Activated CD4-positive, alpha-beta T cell treated with anti-CD3 and anti-CD28 coated beads, Interleukin-2, amount 50 U/mL, for 16 hours (primary cell): ENCODE measurements at regions not wholly inside any gene's neighbourhood (a gene's known extent, or its start where the extent isn't known, plus 50 kb on each side); places are given as distances from the start of the nearest gene placed in this dataset.

Experiments used
- DNase-seq: peaks from one replicate; pipeline ENCODE4 v3.0.0-alpha.2; 2020

DNA sequence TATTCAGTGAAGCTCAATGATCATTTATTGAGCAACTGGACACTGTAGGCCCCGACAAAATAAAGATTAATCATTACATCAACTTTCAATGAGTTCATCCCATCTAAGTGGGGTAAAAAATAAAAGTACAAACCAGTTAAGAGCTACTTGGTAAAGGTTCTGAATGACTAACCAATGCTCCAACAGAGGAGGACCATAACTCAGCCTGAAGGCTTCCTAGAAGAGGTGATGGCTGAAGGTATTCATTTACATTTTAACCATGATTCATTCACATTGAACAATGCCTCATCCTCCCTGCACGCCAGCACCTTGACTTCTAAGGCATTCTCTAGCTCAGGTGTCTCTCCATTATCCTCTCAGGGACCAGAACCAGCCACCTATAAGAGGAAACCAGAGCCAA, 201.4 kb downstream of the ZNF462 start:
- no peak for DNase-seq

DNA sequence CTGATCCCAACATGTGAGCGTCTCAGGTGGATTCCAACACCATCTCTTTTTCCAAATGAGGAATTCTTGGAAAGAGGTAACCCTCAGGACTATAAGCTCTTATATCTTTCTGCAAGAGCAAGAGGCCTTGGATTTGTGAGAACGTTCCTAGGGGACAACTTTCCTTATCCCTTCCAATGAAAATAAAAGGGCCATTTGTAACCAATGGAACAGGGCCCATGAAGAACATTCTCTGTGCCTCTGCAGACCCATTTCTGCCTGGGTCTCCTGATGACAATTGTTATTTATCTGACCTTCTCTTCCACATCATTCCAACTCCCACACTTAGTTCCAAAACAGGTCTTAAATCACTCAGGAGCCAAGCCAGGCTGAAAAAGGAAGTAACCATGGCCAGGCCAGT, 202.6 kb downstream of the ZNF462 start:
- DNase-seq = no peak

DNA sequence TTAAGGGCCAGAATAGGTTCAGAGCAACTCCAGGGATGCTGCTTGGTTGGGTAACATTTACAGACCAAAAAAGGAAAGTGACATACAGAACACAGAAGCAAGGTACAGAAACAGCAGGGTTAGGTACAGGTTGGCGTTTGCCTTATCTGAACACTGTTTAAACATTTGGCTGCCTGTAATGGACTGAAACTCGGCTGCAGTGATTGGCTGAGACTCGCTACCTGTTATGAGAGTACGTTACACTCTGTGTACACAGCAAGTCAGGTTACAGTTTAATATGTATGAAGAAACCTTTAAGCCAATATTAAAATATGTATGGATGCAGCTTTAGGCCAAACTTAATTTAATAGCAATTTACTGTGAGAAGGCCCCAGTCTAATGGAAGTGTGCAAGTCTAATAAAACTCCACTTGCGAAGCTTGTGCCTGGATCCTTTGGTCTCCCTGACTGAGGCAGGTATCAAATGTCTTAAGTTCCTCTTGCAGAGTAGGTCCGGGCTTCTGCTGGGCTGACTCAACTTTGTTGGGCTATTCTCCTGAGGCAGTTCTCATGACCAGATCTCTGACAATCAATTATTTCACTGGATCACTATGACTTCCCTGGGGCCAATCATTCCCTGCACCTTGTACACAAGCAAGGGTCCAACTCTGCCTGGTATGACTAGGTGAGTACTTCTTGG, 204.9 kb downstream of the ZNF462 start:
- no peak for DNase-seq

DNA sequence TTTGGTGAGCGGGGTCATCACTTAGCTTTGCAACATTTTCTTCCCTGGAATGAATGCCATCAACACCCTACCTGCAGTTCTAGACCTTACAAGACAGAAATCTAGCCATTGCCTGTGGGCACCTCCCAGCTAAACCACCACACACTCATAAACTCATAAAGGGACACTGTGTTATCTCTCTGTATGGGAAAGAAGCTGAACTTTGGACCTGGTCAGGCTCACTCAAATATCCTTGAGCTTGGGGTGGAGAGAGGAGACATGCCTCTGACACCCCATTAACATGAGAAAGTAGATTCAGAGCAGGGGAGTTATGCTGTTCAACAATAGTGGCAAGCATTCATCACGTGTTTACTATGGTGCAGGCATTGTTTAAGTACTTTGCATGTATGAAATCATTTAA, 205.6 kb downstream of the ZNF462 start:
- DNase-seq = no peak

DNA sequence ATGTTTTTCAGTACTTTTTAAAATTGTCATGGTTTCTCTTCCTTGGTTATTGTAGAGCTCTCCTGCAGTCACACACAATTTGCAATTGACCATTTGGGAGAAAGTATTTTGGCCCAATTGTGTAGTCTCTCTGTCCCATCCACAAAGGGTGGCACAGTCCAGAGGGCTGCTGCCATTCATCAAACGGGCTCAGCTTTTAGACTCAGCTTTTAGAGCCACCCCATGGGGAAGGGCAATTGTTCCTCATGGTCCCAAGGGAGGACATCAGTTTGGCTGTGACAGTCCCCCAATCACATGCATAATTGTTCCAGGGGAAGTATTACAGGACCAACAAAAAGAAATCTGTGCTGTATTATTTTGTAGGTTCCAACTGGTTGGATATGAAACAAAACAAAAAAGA, 207.6 kb downstream of the ZNF462 start:
- DNase-seq = no peak

DNA sequence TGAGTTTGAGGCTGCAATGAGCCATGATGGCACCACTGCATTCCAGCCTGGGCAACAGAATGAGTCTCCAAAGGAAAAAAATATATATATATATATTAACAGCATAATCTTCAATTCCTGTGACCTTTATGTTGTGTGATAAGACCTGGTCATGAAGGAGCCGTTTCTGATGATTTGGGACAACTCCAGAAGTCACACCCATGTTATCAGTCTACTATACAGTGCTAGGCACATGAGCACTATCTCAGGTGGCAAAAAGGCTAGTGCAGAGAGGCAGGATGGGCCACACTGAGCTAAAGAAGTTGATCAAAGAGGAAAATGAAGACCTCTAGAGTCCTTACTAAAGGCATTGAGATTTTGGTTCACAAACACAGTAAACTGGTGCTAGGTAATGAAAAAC, 205.0 kb upstream of the RAD23B start:
- no peak for DNase-seq

DNA sequence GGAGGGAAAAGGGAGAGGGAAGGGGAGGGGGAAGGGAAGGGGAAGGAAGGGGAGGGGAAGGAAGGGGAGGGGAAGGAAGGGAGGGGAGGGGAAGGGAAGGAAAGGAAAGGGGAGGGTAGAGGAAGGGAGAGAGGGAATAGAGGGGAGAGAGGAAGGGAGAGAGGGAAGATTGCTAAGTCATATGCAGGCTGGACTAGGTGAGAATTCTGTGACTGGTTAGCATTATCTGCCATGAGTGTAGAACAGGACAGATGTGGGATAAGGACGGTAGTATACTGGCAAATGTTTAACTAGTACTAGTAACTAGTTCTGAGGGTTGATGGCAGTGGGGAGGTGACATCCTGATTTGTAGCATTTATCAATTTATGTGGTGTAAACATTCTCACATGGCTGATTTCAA, 203.5 kb upstream of the RAD23B start:
- no peak for DNase-seq

DNA sequence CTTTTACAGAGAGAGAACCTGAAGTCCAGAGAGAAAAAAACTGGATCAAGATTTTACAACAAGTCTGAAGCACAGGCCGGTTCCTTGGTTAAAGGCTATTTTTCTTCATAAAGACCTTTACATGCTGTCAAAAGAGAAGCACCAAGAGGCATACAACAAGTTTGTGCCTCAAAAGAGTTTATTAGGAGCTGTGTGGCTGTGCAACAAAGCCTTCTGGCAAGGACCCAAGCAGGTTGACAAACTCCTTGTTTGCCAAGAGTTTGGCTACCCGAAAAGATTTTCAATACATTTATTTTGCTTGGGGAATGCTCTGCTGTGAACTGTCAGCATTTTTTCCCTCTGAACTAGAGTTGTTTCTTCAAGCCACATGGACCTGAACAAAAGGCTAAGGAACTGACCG, 202.9 kb upstream of the RAD23B start:
- DNase-seq = no peak

DNA sequence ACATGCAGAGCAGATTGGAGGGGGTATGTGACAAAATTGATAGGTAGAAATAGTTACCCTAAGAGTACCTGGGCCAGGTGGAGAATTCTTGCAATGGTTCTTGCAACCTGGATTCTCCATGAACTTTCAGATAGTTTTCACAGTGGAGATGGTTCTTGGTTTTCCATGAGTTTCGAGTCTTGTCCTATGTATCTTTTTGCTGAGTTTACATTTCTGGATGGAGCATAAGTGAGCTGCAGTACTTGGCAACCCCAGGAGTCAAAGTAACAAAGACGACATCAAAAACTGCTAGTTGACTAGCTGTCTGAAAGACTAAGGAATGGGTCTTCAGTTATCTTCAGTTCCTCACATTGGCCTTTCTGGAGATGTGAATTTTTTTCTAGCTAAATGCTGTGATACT, 196.6 kb upstream of the RAD23B start:
- DNase-seq = no peak

DNA sequence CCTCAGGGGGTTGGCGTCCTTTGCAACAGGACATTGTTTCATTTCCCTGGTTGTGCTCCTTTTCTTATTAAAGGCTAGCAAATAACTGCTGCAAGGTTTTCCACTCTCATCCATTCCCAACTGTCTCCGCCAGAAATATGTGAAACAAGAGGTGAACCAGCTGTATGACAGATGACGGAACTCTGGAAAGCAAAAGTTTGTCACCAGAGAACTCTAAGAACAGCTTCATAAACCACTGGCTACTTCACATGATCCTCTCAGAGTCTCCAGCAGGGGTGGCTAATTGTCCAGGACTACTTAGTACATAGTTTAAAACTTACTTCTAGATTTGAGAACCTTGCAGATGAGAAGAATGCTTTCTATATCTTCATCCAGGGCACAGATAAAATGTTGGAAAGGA, 195.9 kb upstream of the RAD23B start:
- DNase-seq = no peak

DNA sequence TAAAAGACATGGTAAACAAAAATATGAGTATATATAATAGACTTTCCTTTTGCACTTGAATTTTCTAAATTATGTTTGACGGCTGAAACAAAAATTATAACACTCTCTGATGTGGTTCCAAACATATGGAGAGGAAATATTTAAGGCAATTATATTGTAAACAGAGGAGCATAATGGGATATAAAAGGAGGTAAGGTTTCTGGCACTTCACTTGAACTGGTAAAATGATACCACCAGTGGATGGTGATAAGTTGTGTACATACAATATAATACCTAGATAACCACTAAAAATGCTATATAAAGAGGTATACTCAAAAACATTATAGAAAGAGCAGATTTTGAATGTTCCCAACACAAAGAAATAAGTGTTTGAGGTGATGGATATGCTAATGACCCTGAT, 192.9 kb upstream of the RAD23B start:
- DNase-seq = no peak

DNA sequence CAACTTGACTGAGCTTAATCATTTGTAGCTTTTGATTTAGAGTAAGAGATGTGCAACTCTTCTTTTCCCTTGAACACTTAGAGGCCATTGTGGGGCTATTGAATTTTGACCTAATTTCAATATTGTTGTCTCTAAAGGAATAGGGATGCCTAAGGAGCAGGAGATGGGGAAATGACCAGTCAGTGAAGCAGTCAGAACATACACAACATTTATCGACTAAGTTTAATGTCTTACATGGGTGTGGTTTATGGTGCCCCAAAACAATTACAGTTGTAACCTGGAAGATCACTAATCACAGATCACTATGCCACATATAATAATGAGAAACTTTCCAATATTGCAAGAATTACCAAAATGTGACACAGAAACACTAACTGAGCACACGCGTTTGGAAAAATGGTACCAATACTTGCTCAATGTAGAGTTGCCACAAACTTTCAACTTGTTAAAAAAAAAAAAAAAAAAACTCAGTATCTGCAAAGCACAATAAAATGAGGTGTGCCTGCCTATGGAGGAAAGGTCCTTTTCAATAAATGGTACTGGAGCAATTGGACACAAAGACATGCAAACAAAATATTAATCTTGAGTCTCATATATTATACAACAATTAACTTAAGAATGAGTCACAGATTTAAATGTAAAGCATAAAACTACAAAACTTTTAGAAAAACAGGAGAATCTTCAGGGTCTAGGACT, 189.6 kb upstream of the RAD23B start:
- no peak for DNase-seq

DNA sequence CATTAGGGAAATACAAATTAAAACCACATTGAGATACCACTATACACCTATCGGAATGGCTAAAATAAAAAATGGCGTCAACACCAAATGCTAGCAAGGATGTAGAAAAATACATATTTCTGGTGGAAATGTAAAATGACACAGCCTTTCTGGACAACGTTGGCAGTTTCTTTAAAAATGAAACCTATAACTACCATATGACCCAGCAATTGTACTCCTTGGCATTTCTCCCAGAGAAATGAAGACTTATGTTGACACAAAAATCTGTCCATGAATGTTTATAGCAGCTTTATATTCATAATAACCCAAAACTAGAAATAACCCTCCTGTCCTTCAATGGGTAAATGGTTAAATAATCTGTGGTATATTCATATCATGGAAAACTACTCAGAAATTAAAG, 188.7 kb upstream of the RAD23B start:
- no peak for DNase-seq

DNA sequence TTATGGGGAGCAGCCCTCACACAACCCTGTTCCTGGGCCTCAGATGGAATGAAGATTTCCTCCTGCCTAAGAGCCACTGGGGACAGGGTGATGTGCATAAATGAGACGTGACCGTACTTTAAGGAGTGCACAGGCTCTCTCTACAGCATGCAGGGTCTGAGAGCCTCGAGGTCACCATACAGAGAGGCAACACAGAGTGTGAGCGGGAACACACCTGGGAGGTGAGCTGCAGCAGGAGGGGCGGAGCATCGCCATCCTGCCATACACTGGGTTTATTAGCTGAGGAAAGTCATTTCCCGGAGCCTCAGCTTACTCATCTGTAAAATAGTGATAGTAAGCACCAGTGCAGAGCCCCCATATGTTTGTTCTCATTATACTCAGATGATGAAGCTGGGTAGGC, 182.5 kb upstream of the RAD23B start:
- DNase-seq = no peak

DNA sequence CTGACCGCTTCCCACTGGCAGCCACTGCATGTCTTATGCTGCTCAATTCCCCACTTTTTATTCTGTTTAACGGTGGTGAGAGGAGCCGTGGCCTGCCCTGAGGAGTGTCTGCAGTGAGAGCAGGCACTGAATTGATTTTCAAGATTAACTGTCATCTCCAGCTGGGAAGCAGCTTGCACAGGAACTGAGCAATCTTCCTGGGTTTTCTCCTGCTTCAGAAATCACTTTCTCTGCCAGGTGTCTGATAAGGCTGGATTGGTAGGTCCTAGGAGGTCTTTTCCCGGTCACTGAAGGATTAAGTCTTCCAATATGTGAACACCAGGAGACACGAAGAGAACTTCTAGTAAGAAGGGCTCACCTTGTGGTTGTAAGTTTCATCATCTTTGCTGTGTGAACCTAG, 181.1 kb upstream of the RAD23B start:
- no peak for DNase-seq

DNA sequence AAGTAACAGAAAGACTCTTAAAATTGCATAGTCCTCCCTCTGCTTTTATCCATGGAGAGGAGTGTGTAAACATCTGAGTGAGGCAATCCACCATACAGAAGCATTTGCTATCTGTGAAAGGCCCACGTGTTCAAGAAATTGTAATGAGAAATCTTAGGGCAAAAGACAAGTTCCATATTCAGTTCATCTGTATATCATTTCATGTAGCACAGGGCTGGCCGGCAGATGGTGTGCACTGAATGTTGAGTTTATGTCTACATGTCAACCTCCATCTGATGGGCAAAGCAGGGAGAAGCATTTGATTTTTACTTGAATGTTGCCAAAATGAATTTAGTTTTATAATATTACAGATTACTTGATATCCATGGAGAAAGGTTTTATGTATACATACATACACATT, 179.5 kb upstream of the RAD23B start:
- no peak for DNase-seq

DNA sequence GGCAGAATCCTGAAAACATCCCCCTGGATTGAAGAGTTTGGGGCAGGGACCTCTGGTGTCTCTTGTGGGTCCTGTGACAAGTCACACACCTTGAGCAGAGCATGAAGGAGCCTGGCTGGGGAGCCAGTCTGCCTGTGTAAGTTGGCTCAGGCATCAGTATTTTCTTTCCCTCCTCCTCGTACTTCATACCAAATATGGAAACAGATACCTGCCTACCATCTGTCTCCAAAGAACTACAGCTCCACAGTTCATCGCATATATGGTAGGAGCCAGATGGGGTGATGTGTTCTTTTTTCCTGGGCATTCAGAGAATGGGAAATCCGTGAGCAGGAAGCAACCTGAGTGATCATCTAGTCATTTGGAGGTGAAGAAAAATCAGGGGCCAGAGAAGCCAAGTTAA, 177.3 kb upstream of the RAD23B start:
- DNase-seq = no peak

DNA sequence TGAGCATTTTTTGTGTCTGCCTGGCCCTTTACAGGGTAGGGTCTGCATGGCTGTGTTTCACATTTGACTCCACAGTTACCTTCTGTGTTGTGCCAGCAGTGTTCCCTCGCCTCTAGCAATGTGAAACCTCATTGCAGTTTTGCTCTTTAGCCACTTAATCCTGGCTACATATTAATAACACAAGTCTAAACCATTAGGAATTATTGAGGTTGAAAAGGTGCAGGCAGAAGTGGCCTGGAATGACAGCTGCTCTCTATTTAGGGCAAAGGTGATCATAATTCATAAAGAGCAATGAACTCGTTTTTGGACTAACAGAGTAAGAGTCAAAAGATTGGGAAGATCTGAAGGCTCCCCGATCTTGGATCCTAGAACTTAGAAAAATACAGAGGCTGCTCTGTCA, 176.7 kb upstream of the RAD23B start:
- DNase-seq = no peak

DNA sequence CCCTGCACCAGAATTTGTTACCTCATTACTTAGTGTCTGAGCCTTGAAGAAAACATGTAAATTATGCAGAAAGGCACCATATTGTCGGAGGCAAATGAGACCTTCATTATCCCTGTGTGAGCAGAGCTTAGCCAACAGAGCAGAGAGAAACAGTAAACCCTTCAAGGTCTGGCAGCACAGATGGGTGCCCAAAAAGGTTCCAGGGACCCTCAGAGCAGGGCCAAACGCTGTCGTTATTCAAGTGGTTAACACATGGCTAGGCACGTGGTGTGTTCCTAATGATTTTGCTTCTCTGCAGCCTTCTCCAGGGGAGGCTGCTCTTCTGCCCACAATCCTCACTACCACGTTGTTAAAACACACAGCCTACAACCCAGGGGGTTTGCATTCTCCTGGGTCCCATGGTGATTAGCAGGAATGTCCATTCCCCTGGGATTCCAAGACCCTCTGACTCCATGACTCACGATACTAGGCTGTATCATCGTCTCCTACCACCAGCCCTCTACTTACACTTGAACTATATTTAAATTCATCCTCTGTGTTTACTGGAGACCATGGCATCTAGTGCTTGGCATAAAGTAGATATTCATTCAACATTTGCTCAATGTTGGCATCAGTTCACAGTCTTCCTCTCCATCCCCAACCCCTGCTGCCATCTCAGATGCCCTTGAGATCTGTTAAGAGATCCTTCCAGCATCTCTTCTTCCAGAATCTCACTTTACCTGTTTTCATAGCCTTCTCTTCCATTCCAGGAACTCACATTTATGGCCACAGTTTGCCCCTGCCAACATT, 174.5 kb upstream of the RAD23B start:
- DNase-seq = no peak

DNA sequence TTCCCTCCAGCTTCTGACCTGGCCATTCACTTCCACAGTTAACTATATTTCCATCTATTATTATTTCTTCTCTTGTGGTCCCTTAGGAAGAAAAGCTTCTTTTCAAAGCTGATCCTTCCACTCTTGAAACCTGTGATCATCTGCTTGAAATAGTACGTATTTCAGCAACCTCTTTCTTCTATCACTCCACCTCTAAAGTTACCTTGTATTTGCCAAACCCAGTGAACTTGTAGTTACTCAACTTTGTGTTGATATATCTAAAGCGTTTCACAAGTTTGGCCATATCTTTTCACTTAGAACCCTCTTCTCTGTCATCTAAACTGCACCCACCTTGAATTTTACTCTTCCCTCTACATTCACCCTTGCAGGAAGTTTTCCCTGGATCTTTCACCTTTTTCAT, 173.8 kb upstream of the RAD23B start:
- no peak for DNase-seq

DNA sequence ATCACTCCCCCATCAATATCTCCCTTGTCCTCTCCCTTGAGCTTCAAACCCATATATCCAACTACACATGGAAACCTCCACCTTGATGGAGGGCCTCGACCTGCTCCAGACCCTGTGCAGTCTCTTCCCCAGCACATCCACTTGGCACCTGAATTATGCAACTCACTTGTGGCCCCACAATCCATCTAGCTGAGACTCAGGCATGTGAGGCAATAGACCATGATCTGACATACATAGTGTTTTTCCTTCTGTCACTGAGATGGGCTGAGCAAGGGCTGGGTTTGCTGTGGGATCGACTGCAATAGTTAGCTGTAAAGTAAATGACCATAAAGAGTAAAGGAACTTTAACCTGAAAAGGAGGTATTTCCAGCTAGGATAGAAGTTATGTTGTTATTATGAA, 172.9 kb upstream of the RAD23B start:
- no peak for DNase-seq

DNA sequence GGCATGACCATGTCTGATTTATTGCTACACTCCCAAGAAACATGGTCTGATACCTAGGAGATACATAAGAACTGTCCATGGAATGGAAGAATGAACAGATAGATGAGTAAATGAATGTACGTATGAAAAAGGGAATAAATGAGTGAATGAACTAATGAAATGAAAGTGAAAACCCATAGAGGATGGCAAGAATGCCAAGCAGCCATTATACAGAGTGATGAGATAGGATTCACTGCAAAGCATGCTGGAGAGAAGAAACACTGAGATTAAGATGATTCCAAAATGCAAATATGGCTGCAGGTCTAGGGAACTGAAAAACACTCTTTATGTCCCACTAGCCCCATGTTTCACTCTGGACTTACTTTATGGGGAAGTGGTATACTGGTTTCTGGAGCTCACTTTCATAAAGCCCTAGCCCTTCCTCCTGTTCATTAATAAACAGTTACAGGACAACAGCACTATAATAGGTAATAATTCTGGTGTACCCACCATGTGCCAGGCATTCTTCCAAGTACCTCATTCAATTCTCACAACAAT, 170.3 kb upstream of the RAD23B start:
- DNase-seq = no peak

DNA sequence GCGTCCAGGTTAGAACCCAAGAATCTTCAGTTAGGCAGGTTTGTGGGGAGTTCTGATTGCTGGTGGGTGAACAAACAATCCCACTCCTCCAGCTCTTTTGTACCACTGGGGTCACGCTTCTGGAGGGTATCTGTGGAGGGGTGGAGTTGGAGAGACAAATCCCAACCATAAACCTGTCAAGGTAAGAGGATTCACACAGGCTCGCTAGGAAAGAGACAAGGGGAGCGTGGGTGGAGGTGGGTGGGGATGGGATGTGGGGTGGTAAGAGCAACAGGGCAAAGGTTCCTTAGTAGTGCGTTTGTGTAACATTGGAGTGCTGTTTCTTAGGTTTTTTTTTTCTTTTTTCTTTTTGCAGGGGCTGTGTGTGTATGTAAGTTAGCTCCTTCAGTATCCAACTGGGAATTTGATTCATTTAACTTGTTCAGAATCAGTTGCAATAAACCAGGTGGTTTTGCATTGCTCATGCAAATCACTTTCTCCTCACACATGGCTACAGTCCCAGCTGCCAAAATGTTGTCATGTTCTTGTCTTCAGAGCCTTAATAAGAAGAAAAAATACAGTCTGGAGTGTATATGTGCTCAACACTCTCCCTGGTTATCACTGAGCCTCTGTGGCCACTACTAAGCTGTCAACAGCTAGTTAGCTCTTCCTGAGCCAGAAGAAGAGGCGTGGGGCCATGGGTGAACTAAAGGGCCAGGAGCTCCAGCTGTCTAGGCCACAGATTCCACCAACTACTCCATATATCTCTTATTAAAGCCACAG, 164.0 kb upstream of the RAD23B start:
- no peak for DNase-seq
